NT2/D1 (cell line): ENCODE measurements at regions not wholly inside any gene's neighbourhood (a gene's known extent, or its start where the extent isn't known, plus 50 kb on each side); places are given as distances from the start of the nearest gene placed in this dataset.

Source experiments
- YY1 ChIP-seq: IDR thresholded peaks from 2 replicates; pipeline ENCODE4 v1.6.1; 2011; ENCODE audit not compliant: insufficient read length, insufficient read depth
- ZNF274 ChIP-seq: IDR thresholded peaks from 2 replicates; pipeline ENCODE4 v1.6.1; 2011; ENCODE audit warnings: mild to moderate bottlenecking, low read depth, low read length

GRCh38 chr3:117987256-117987655 lies 1047.4 kb downstream of the IGSF11 start:
- no peak for TF ChIP-seq ZNF274
- TF ChIP-seq YY1 = no peak
